ENCODE measurements at regions not wholly inside any gene's neighbourhood (a gene's known extent, or its start where the extent isn't known, plus 50 kb on each side); places are given as distances from the start of the nearest gene placed in this dataset.

DNA sequence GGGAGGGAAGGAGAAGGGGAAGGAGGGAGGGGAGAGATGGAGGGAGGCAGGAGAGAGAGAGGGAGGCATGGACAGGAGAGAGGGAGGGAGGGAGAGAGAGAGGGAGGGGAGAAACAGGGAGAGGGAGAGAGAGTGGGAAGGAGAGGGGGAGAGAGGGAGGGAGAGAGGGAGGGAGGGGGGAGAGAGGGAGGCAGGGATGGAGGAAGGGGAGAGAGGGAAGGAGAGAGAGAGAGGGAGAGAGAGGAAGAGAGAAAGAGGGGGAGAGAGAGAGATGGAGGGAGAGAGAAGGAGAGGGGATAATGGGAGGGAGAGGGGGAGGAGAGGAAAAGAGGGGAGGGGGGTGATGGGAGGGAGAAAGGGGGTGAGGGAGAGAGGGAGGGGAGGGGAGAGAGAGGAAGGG lies 86.8 kb upstream of the VSTM2B start:
- DNase-seq = no peak

DNA sequence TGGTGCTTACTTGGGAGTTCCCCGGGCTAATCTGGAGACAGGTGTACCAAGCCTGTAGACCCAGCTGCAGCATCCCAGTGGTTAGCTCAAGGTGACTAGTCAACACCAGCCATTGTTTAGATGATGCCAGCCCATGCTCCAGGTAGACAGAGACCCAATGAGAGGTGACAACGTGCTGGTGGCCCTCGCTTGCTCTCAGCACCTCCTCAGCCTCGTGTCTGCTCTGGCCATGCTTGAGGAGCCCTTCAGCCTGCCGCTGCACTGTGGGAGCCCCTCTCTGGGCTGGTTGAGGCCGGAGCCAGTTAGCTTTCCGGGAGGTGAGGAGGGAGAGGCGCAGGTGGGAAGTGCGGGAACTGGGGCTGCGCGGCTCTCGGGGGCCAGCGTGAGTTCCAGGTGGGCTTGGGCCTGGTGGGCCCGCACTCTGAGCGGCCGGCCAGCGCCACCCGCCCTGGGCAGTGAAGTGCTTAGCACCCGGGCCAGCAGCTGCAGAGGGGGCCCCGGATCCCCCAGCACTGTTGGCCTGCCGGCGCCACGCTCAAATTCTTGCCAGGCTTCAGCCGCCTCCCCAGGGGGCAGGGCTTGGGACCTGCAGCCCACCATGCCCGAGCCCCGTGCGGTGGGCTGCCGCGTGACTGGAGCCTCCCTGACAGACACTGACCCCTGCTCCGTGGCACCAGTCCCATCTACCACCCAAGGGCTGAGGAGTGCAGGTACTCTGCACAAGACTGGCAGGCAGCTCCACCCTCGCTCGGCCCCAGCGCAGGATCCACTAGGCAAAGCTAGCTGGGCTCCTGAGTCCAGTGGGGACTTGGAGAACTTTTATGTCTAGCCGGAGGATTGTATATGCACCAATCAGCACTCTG lies 85.9 kb upstream of the VSTM2B start:
- DNase-seq = no peak

DNA sequence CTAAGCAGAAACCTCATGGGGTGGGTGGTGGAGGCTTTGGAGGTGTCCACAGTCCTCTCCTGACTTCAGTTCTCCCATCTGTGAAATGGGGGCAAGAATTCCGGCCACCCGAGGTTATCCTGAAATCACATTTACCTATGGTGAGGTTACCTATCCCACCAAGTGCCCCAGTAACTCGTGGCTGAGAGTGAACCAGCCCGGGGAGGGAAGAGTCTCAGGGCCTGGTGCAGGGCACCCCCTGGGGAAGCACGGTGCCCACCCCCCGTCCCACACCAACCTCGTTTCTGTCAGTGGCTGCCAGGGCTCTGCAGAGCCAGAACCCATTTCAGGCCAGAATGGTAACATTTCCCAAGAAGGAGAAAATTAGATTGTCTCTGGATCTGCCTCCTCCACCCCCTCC lies 83.7 kb upstream of the VSTM2B start:
- no peak for DNase-seq

DNA sequence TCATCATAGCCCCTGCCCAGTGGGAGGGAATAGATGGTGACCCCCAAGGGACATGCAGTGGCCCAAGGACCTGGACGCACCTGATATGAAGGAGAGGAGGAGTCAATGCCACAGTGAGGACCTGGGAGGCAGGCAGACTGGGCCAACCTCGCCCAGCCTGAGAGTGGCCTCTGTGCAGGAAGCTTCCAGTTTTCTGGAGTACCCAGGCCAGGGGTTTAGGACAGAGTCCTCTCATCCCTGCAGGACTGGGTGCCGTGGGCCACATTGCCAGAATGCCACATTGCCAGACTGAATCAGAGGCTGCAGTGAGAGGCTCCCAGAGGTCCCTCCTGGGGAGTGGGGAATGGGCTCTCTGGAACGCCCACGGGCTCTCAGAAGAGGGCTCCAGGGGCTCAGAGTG lies 82.9 kb upstream of the VSTM2B start:
- no peak for DNase-seq

DNA sequence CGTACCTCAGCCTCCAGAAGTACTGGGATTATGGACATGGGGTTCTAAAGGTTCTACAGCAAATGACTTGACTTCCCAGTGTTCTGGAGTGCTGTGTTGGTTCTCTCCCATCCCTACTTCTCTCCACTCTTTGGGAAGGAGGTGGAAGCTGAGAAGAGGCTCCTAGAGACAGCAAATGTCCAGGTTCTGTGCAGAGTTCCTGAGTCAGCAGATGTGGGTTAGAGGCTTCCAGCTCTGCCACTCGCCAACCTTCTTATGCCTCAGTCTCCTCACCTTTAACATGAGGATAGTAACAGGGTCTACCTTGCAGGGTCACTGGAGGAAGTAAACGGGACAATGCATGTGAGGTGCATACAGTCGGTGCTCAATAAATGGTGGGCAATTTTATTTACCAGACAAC lies 80.5 kb upstream of the VSTM2B start:
- DNase-seq = no peak

DNA sequence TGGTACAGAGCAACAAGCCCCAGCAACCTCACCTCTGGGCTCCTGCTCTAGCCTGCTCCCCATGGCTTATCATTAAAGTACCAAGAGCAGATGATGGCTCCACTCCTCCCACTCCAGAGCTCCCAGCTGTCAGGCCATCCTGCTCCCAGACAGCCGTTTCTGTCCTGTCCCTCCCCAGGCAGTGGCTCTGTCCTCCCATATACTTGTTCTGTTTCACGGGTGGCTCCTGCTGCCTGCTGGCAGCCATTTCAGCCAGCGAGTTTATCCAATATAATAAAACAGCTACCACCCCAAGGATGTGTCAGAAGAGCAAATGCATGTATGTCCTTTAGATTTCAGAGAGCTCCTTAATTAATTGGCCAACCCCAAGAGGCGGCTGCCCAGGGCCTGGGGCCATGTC lies 79.4 kb upstream of the VSTM2B start:
- no peak for DNase-seq

DNA sequence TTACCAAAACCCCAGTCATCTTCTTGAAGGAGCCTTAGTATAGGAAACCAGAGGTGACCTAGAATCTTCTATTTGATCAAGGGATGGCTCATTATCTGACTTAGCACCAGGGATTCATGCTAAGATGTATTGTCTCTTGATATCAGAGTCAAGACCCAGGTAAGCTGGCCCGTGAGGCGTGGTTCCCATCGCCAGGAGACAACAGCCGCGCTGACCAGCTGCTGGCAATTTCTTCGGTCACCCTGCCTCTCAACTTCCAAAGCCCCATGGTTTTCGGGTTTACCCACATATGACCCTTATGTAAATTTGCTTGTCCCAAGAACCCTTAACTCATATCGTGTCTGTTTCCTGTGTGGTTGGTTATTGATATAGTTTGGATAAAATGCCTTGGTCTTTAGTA lies 77.7 kb upstream of the VSTM2B start:
- no peak for DNase-seq

DNA sequence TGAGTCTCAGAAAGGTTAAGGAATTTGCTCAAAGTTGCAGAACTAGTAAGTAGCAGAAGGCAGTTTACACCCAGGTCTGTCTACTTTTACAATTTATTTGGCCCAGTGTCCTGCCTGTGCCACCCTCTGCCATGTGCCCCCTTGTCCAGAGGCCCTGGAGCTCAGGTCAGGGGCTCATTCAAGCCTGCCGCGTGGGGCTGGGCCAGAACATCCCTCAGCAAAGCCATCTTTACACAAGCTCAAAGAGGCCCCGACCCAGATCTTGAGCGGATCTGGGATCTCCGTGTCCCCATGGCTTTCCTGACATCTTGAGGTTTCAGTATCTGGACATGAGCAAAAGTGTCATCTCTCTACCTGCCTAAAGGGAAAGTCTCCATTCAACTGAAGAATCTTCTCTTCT lies 76.4 kb upstream of the VSTM2B start:
- DNase-seq = no peak

DNA sequence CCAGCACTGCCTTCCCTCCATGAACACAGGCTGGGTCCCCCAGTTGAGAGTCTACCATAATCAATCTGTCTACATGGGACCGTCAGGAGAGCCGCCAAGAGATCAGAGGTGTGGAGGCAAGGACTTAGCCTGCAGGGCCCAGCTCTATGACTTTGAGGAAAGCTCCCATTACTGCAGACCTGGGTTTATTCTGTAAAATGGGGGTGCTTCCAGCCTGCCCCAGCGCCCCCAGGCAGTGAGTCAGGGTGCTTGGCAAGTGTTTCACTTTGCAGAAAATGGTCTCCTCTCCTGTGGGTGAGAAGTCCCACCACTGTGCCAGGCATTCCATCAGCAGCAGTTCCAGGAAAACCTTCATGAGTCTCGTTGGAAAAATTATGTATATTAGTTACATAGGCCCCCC lies 75.5 kb upstream of the VSTM2B start:
- DNase-seq = no peak

DNA sequence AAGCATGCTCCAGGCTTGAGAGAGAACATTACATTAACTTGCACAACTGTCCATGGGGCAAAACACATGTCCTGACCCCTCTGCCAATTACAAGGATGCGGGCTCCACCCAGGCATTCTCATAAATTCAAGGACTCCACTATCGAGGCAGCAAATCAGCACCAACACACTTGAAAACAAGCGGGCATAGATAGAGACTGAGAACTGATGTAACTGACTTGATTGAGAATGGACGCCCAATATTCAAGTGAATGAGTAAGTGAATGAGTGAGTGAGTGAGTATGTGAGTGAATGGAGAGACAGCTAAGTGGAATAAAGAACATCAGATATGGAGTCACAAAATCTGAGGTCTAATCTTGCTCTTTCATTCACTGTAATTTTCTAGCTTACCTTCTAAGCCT lies 75.0 kb upstream of the VSTM2B start:
- no peak for DNase-seq

DNA sequence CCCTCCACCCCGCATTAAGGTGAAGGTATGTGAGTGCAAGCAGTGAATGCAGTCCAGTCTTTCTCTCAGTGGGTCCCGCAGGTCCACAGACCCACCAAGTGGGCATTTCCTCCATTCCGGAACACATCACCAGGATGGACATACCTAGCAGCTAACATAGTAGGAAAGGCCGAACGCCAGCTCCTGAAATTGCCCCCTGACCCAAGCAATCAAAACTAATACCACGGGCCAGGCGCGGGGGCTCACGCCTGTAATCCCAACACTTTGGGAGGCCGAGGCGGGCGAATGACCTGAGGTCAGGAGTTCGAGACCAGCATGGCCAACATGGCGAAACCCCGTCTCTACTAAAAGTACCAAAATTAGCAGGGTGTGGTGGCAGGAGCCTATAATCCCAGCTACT lies 71.7 kb upstream of the VSTM2B start:
- no peak for DNase-seq

DNA sequence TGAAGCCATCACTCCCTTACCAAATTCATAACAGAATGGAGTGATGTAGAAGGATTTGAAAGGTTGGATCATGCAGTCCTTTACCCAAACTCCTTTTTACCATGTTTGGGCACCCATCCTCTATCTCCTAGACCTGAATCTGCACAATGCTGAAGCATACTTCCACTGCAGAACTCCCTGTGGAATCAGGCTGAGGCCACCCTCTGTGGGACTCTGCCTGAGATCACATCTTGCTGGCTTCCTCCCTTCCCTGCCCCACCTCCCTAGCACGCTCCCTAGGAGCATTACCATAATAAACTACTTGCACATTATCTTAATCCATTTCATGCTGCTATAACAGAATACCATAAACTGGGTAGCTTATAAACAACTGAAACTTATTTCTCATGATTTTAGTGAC lies 68.4 kb upstream of the VSTM2B start:
- DNase-seq = no peak

DNA sequence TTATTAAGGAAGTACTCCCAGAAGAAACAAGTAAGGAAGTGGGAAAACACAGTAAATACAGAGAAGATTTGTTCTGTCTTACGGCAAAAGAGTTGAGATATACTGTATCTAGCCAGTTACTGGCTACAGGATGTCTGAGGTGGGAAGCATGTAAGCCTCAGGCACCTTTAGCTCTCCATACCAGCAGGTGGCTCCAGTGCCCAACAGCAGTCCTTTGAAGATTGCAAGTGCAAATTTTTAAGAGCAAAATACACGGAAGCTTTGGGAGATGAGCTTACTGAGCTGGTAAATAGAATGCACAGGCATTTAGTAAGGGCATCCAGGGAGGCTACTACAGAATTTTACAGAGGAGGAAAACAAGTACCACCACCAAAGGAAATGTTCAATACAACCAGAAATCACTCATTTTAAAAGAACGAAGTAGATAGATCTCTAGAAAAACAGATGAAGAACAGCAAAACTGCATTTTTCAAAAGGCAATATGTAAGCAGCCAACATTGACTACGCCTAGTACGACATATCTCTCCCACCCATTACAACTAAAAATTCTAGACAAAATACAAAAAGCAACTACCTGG lies 57.9 kb upstream of the VSTM2B start:
- DNase-seq = peak; percentile 51

DNA sequence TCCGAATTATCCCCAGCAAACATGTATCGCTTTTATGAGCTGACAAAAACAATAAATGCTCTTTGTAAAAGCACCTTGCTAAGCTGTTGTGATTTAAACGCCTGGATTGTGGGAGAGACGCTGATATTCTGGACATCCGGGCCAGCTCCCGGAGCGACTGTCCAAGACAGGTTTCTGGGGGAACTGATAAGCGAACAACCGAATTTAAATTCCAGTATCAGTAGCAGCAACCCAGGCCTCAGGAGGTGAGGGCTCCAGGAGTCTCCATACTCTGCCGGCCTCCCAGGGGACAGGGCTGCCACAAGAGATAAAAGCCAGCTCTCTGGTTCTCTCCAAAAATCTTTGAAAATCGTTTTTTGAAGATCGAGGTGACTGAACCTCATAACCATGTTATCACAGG lies 50.3 kb upstream of the VSTM2B start:
- no peak for DNase-seq
